GM19455 (cell line): ENCODE measurements at regions not wholly inside any gene's neighbourhood (a gene's known extent, or its start where the extent isn't known, plus 50 kb on each side); places are given as distances from the start of the nearest gene placed in this dataset.

Source experiments
- ATAC-seq: cut with Tn5 transposase; IDR thresholded peaks from one replicate; pipeline ENCODE4 v1.9.1; 2021; ENCODE audit not compliant: unreplicated experiment

- no peak for ATAC-seq
Observed at GRCh38 chr18:60445341-60445740, 72.8 kb upstream of the MC4R start.

- ATAC-seq: no peak
Observed at GRCh38 chr18:60446821-60447220, 74.2 kb upstream of the MC4R start.

- no peak for ATAC-seq
Observed at GRCh38 chr18:60448487-60449267, 76.1 kb upstream of the MC4R start.

GRCh38 chr18:60452421-60452820, 79.8 kb upstream of the MC4R start:
- ATAC-seq: no peak

GRCh38 chr18:60466677-60467076, 94.1 kb upstream of the MC4R start:
- no peak for ATAC-seq

- ATAC-seq: no peak
Observed at GRCh38 chr18:60469387-60470100, 97.0 kb upstream of the MC4R start.

GRCh38 chr18:60471652-60472051, 99.1 kb upstream of the MC4R start:
- no peak for ATAC-seq

GRCh38 chr18:60485201-60485600, 112.6 kb upstream of the MC4R start:
- ATAC-seq: no peak

- ATAC-seq: no peak
Observed at GRCh38 chr18:60493066-60493465, 120.5 kb upstream of the MC4R start.

- no peak for ATAC-seq
Observed at GRCh38 chr18:60499675-60500074, 127.1 kb upstream of the MC4R start.

- no peak for ATAC-seq
Observed at GRCh38 chr18:60500960-60501359, 128.4 kb upstream of the MC4R start.

- ATAC-seq: no peak
Observed at GRCh38 chr18:60502591-60502990, 130.0 kb upstream of the MC4R start.

- no peak for ATAC-seq
Observed at GRCh38 chr18:60503199-60503598, 130.6 kb upstream of the MC4R start.

GRCh38 chr18:60506190-60506589, 133.6 kb upstream of the MC4R start:
- ATAC-seq: no peak

GRCh38 chr18:60506682-60507081, 134.1 kb upstream of the MC4R start:
- no peak for ATAC-seq

GRCh38 chr18:60508108-60508507, 135.5 kb upstream of the MC4R start:
- ATAC-seq: no peak

- no peak for ATAC-seq
Observed at GRCh38 chr18:60534538-60534937, 162.0 kb upstream of the MC4R start.

- no peak for ATAC-seq
Observed at GRCh38 chr18:60537074-60537473, 164.5 kb upstream of the MC4R start.

- no peak for ATAC-seq
Observed at GRCh38 chr18:60538891-60539290, 166.3 kb upstream of the MC4R start.

- ATAC-seq: no peak
Observed at GRCh38 chr18:60541661-60542060, 169.1 kb upstream of the MC4R start.

GRCh38 chr18:60543646-60544045, 171.1 kb upstream of the MC4R start:
- ATAC-seq: no peak

- no peak for ATAC-seq
Observed at GRCh38 chr18:60549338-60549960, 176.9 kb upstream of the MC4R start.
